IMR-90 (cell line): ENCODE measurements at regions not wholly inside any gene's neighbourhood (a gene's known extent, or its start where the extent isn't known, plus 50 kb on each side); places are given as distances from the start of the nearest gene placed in this dataset.

Experiments
- ATAC-seq: fragments of 200-7000 bp; cut with Tn5 transposase; 2 replicates; pipeline ENCODE4 v1.9.1; 2020; ENCODE audit warnings: low read depth, mild to moderate bottlenecking, moderate library complexity
- BruUV-seq: library from RNA; stranded (reverse); fragments of 400-500 nt; replicated peaks from 2 replicates; lab custom pipeline; 2021; lab: Mats Ljungman, UMichigan
- CTCF ChIA-PET: fragments of 300-600 bp; formaldehyde crosslinking; extraction: SDS; loops from one replicate; lab custom pipeline; 2021; ENCODE audit warnings: antibody characterized with exemption; lab: Yijun Ruan, JAX
- POLR2A ChIA-PET: fragments of 300-600 bp; sonication (Branson Sonifier 250); formaldehyde crosslinking; loops from one replicate; lab custom pipeline; 2022; ENCODE audit warnings: antibody characterized with exemption; ENCODE audit not compliant: unreplicated experiment; lab: Charles Lee
- DNase-seq: peaks from one replicate; pipeline ENCODE4 v3.0.0; 2013
- H2AFZ ChIP-seq: replicated peaks from 2 replicates; pipeline ENCODE3; 2013; ENCODE audit warnings: low read length, mild to moderate bottlenecking; ENCODE audit not compliant: poor library complexity
- H2AK5ac ChIP-seq: 2 replicates; pipeline ENCODE4 v1.6.1; 2013; ENCODE audit warnings: low read depth, low read length, inconsistent platforms
- H2AK9ac ChIP-seq: replicated peaks from 2 replicates; pipeline ENCODE3; 2013; ENCODE audit warnings: mild to moderate bottlenecking, low read depth, low read length, moderate library complexity; ENCODE audit not compliant: poor library complexity
- H2BK120ac ChIP-seq: 2 replicates; pipeline ENCODE4 v1.6.1; 2013; ENCODE audit warnings: low read depth, low read length, inconsistent platforms
- H2BK15ac ChIP-seq: 3 replicates; pipeline ENCODE4 v1.6.1; 2013; ENCODE audit warnings: low read depth, low read length, inconsistent platforms
- H2BK20ac ChIP-seq: 2 replicates; pipeline ENCODE4 v1.6.1; 2013; ENCODE audit warnings: low read depth, mild to moderate bottlenecking, inconsistent platforms, low read length, moderate library complexity
- H2BK5ac ChIP-seq: 2 replicates; pipeline ENCODE4 v1.6.1; 2013; ENCODE audit warnings: mild to moderate bottlenecking, low read depth, low read length, inconsistent platforms; ENCODE audit not compliant: poor library complexity, severe bottlenecking
- H3K14ac ChIP-seq: replicated peaks from 2 replicates; pipeline ENCODE4 v1.6.1; 2013; ENCODE audit warnings: low read depth, low read length, inconsistent platforms
- H3K18ac ChIP-seq: 2 replicates; pipeline ENCODE4 v1.6.1; 2013; ENCODE audit warnings: low read depth, low read length, control low read depth
- H3K23ac ChIP-seq: 2 replicates; pipeline ENCODE4 v1.6.1; 2013; ENCODE audit warnings: low read depth, low read length, inconsistent platforms
- H3K27ac ChIP-seq: 2 replicates; pipeline ENCODE4 v1.5.1; 2013; ENCODE audit warnings: mild to moderate bottlenecking, control low read depth, low read length; ENCODE audit not compliant: insufficient read depth
- H3K27me3 ChIP-seq: 2 replicates; pipeline ENCODE4 v1.6.1; 2013; ENCODE audit warnings: low read length; ENCODE audit not compliant: control insufficient read depth, insufficient read depth
- H3K36me3 ChIP-seq: 2 replicates; pipeline ENCODE4 v1.6.1; 2013; ENCODE audit warnings: low read length, mixed read lengths; ENCODE audit not compliant: control insufficient read depth, insufficient read depth
- H3K4ac ChIP-seq: 2 replicates; pipeline ENCODE4 v1.6.1; 2013; ENCODE audit warnings: low read depth, low read length, inconsistent platforms
- H3K4me1 ChIP-seq: 2 replicates; pipeline ENCODE4 v1.6.1; 2013; ENCODE audit warnings: low read length, mixed read lengths; ENCODE audit not compliant: control insufficient read depth, insufficient read depth
- H3K4me2 ChIP-seq: 2 replicates; pipeline ENCODE4 v1.6.1; 2013; ENCODE audit warnings: low read depth, mild to moderate bottlenecking, control low read depth, low read length, moderate library complexity
- H3K4me3 ChIP-seq: 2 replicates; pipeline ENCODE4 v1.5.1; 2013; ENCODE audit warnings: low read depth, mild to moderate bottlenecking, control low read depth, low read length, moderate library complexity; ENCODE audit not compliant: insufficient read depth
- H3K56ac ChIP-seq: 2 replicates; pipeline ENCODE4 v1.6.1; 2013; ENCODE audit warnings: low read length, inconsistent platforms; ENCODE audit not compliant: insufficient read depth; ENCODE audit errors: extremely low read depth
- H3K79me1 ChIP-seq, 2 experiments: 2 replicates each; pipeline ENCODE4 v1.6.1; 2013; ENCODE audit warnings: low read length in 2 of 2, inconsistent platforms in 1 of 2, low read depth in 1 of 2
- H3K9ac ChIP-seq: 2 replicates; pipeline ENCODE4 v1.6.1; 2013; ENCODE audit warnings: low read depth, low read length, control low read depth
- H3K9me1 ChIP-seq: 2 replicates; pipeline ENCODE4 v1.6.1; 2013; ENCODE audit warnings: low read length, inconsistent platforms; ENCODE audit not compliant: insufficient read depth
- H3K9me3 ChIP-seq: 2 replicates; pipeline ENCODE4 v1.6.1; 2013; ENCODE audit warnings: low read length; ENCODE audit not compliant: control insufficient read depth, insufficient read depth
- H4K20me1 ChIP-seq: 2 replicates; pipeline ENCODE4 v1.6.1; 2013; ENCODE audit warnings: low read length, inconsistent platforms; ENCODE audit not compliant: insufficient read depth
- H4K5ac ChIP-seq: 2 replicates; pipeline ENCODE4 v1.6.1; 2013; ENCODE audit warnings: mild to moderate bottlenecking, low read depth, low read length, control low read depth
- H4K8ac ChIP-seq, 2 experiments: 2 replicates each; pipeline ENCODE4 v1.6.1; 2013; ENCODE audit warnings: low read depth in 2 of 2, low read length in 2 of 2, control low read depth in 1 of 2, inconsistent platforms in 1 of 2
- H4K91ac ChIP-seq: 2 replicates; pipeline ENCODE4 v1.6.1; 2013; ENCODE audit warnings: low read depth, low read length, inconsistent platforms; ENCODE audit not compliant: insufficient read depth
- POLR2A ChIP-seq: IDR thresholded peaks from 2 replicates; pipeline ENCODE4 v1.6.1; 2012; ENCODE audit warnings: mild to moderate bottlenecking, low read depth, low read length
- RAD21 ChIP-seq: IDR thresholded peaks from 2 replicates; pipeline ENCODE4 v1.6.1; 2012; ENCODE audit warnings: low read length, improper control_type of control experiment
- WGBS, 2 experiments: methylation state at CpG; one replicate each; pipeline versions ENCODE4 v1.1.5 to v1.1.7; 2013; ENCODE audit warnings: missing lambda C conversion rate in 2 of 2; ENCODE audit not compliant: insufficient read length in 1 of 2; ENCODE audit errors: extremely low coverage in 2 of 2; 5-methylcytosine and 5-hydroxymethylcytosine counted together
- dilution Hi-C: fragments of 300-500 bp; cut with HindIII; formaldehyde crosslinking; loops from one replicate; pipeline ENCODE4 v1.14.3; 2018; ENCODE audit warnings: low sequenced_read_pairs; ENCODE audit not compliant: unreplicated experiment
- in situ Hi-C: fragments of 300-500 bp; cut with MboI; formaldehyde crosslinking; loops from 3 replicates; pipeline ENCODE4 v1.14.3; 2019; ENCODE audit warnings: low sequenced_read_pairs, inconsistent platforms, mixed read lengths
- intact Hi-C: fragments of 100-400 bp; cut with micrococcal nuclease; formaldehyde crosslinking; loops from 2 replicates; pipeline ENCODE4 v1.10.0; 2022
- TF ChIP-seq, protein P1 (sequence below): conservative IDR thresholded peaks from 2 replicates; pipeline ENCODE4 v1.5.1; 2012; ENCODE audit warnings: mild to moderate bottlenecking, low read depth, low read length, improper control_type of control experiment

DNA sequence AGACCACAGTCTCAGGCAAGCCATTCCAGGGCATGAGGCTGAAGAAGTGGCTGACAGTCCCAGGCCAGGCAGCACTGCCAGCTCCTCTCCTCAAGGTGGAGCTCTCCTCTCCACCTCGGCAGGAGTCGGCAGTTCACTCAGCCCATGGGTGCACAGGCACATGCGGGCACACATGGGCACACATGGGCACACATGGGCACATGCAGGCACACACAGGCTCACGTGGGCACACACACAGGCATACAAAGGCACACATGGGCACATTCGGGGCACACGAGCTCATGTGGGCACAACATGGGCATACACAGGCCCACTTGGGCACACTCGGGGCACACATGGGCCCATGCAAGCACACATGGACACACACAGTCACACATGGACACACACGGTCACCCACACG is 65.3 kb upstream of the TAF1B start:
- Histone ChIP-seq H3K9me3 (no peaks in the 10 kb centered on the region), H3K23ac (no peak overlapping the region), H3K56ac (no peak overlapping the region), H4K5ac (no peak overlapping the region), H4K20me1 (no peaks in the 10 kb centered on the region), H2AFZ (no peak overlapping the region), H2AK5ac (no peak overlapping the region; the same call in 1 of the 2 replicates), H3K4ac (no peak overlapping the region), H2BK5ac (no peak overlapping the region), H3K27me3 (peaks cover 23% of the 10 kb centered on the region), H2BK15ac (no peak overlapping the region), H3K4me3 (no peak overlapping the region), H2BK120ac (no peak overlapping the region), H3K79me1 (no peaks in the 10 kb centered on the region), H3K14ac (no peak overlapping the region), H3K27ac (no peak overlapping the region), H3K9ac (no peak overlapping the region), H4K8ac (no peak overlapping the region), H2BK20ac (no peak overlapping the region), H3K36me3 (no peaks in the 10 kb centered on the region), H3K4me2 (no peak overlapping the region), H3K9me1 (0 out of 2 replicates have a peak, but pooled peaks cover 3% of the 10 kb centered on the region), H3K18ac (no peak overlapping the region), H3K4me1 (no peaks in the 10 kb centered on the region), H4K91ac (no peak overlapping the region), H2AK9ac (no peak overlapping the region)
- BruUV-seq = no TSS peak
- intact Hi-C loops (no loop called here), dilution Hi-C loops (no loop called here), in situ Hi-C loops (no loop called here)
- ATAC-seq = peak; percentile 56
- 84% methylated on average over 5 of the region's 9 CpGs; no CpG with 5 or more reads in 1 of the 2 experiments for WGBS, 2 experiments
- no peak for DNase-seq
- ChIA-PET CTCF (no interaction called here), POLR2A (no interaction called here)
- no peak for TF ChIP-seq POLR2A
- TF ChIP-seq, protein P1, sequence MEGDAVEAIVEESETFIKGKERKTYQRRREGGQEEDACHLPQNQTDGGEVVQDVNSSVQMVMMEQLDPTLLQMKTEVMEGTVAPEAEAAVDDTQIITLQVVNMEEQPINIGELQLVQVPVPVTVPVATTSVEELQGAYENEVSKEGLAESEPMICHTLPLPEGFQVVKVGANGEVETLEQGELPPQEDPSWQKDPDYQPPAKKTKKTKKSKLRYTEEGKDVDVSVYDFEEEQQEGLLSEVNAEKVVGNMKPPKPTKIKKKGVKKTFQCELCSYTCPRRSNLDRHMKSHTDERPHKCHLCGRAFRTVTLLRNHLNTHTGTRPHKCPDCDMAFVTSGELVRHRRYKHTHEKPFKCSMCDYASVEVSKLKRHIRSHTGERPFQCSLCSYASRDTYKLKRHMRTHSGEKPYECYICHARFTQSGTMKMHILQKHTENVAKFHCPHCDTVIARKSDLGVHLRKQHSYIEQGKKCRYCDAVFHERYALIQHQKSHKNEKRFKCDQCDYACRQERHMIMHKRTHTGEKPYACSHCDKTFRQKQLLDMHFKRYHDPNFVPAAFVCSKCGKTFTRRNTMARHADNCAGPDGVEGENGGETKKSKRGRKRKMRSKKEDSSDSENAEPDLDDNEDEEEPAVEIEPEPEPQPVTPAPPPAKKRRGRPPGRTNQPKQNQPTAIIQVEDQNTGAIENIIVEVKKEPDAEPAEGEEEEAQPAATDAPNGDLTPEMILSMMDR = peak; percentile 27
- peak; percentile 29; the same call in 1 of the 2 replicates for TF ChIP-seq RAD21
